H9 (cell line): ENCODE measurements at regions not wholly inside any gene's neighbourhood (a gene's known extent, or its start where the extent isn't known, plus 50 kb on each side); places are given as distances from the start of the nearest gene placed in this dataset.

ENCODE experiments used
- DNase-seq: peaks from one replicate; pipeline ENCODE4 v3.0.0-alpha.2; 2017
- H2AFZ ChIP-seq: one replicate; pipeline ENCODE4 v1.6.1; 2013; ENCODE audit warnings: mild to moderate bottlenecking, low read length, control low read depth, moderate library complexity
- H2AK5ac ChIP-seq: 2 replicates; pipeline ENCODE4 v1.6.1; 2013; ENCODE audit warnings: low read length, control low read depth, mixed read lengths; ENCODE audit not compliant: insufficient read length
- H2BK120ac ChIP-seq: one replicate; pipeline ENCODE4 v1.6.1; 2013; ENCODE audit warnings: low read depth, mild to moderate bottlenecking, low read length, control low read depth, inconsistent platforms; ENCODE audit not compliant: poor library complexity, severe bottlenecking
- H2BK12ac ChIP-seq: 2 replicates; pipeline ENCODE4 v1.6.1; 2013; ENCODE audit warnings: low read length, control low read depth, mixed read lengths, low read depth; ENCODE audit not compliant: insufficient read length
- H2BK15ac ChIP-seq: 2 replicates; pipeline ENCODE4 v1.6.1; 2013; ENCODE audit warnings: low read depth, low read length, control low read depth
- H2BK20ac ChIP-seq: one replicate; pipeline ENCODE4 v1.6.1; 2013; ENCODE audit warnings: low read depth, mild to moderate bottlenecking, low read length, control low read depth, inconsistent platforms; ENCODE audit not compliant: poor library complexity, severe bottlenecking
- H2BK5ac ChIP-seq: 2 replicates; pipeline ENCODE4 v1.6.1; 2013; ENCODE audit warnings: low read length, control low read depth, mixed read lengths; ENCODE audit not compliant: insufficient read length
- H3K14ac ChIP-seq: 2 replicates; pipeline ENCODE4 v1.6.1; 2013; ENCODE audit warnings: low read length, control low read depth; ENCODE audit not compliant: insufficient read depth
- H3K18ac ChIP-seq: 2 replicates; pipeline ENCODE4 v1.6.1; 2013; ENCODE audit warnings: low read depth, mild to moderate bottlenecking, mixed read lengths, low read length, control low read depth; ENCODE audit not compliant: insufficient read length
- H3K23ac ChIP-seq: 2 replicates; pipeline ENCODE4 v1.6.1; 2013; ENCODE audit warnings: low read length, control low read depth, mixed read lengths, low read depth; ENCODE audit not compliant: insufficient read length
- H3K23me2 ChIP-seq: 2 replicates; pipeline ENCODE4 v1.6.1; 2013; ENCODE audit warnings: low read depth, mild to moderate bottlenecking, mixed read lengths, low read length, control low read depth; ENCODE audit not compliant: insufficient read length, poor library complexity, severe bottlenecking
- H3K27ac ChIP-seq: 2 replicates; pipeline ENCODE4 v1.5.1; 2013; ENCODE audit warnings: low read length, control low read depth, mixed read lengths, low read depth; ENCODE audit not compliant: insufficient read length
- H3K27me3 ChIP-seq: 2 replicates; pipeline ENCODE4 v1.6.1; 2013; ENCODE audit warnings: low read length, control low read depth, inconsistent platforms; ENCODE audit not compliant: insufficient read depth
- H3K4ac ChIP-seq: 2 replicates; pipeline ENCODE4 v1.6.1; 2013; ENCODE audit warnings: low read depth, mild to moderate bottlenecking, control low read depth, inconsistent platforms, low read length, moderate library complexity
- H3K4me1 ChIP-seq: 2 replicates; pipeline ENCODE4 v1.6.1; 2013; ENCODE audit warnings: low read length, control low read depth, inconsistent platforms; ENCODE audit not compliant: insufficient read depth
- H3K4me2 ChIP-seq: 2 replicates; pipeline ENCODE4 v1.6.1; 2013; ENCODE audit warnings: low read length, control low read depth, mixed read lengths; ENCODE audit not compliant: insufficient read length, insufficient read depth
- H3K56ac ChIP-seq: 2 replicates; pipeline ENCODE4 v1.6.1; 2013; ENCODE audit warnings: low read depth, mild to moderate bottlenecking, mixed read lengths, low read length, control low read depth; ENCODE audit not compliant: insufficient read length
- H3K79me1 ChIP-seq: 2 replicates; pipeline ENCODE4 v1.6.1; 2013; ENCODE audit warnings: low read depth, mild to moderate bottlenecking, moderate library complexity, low read length, control low read depth, inconsistent platforms; ENCODE audit not compliant: insufficient read depth, poor library complexity, severe bottlenecking
- H3K79me2 ChIP-seq: 2 replicates; pipeline ENCODE4 v1.6.1; 2013; ENCODE audit warnings: low read length, control low read depth, inconsistent platforms; ENCODE audit not compliant: insufficient read depth
- H3K9ac ChIP-seq: 2 replicates; pipeline ENCODE4 v1.6.1; 2013; ENCODE audit warnings: low read length, control low read depth, mixed read lengths; ENCODE audit not compliant: insufficient read length; ENCODE audit errors: extremely low read depth
- H3K9me3 ChIP-seq: one replicate; pipeline ENCODE4 v1.6.1; 2013; ENCODE audit warnings: low read depth, low read length, inconsistent platforms; ENCODE audit not compliant: control insufficient read depth
- H3T11ph ChIP-seq: one replicate; pipeline ENCODE4 v1.6.1; 2013; ENCODE audit warnings: mild to moderate bottlenecking, low read length, control low read depth, inconsistent platforms
- H4K20me1 ChIP-seq: one replicate; pipeline ENCODE4 v1.6.1; 2013; ENCODE audit not compliant: control insufficient read depth, insufficient read length, insufficient read depth
- H4K5ac ChIP-seq: 2 replicates; pipeline ENCODE4 v1.6.1; 2013; ENCODE audit warnings: low read depth, mild to moderate bottlenecking, mixed read lengths, low read length, control low read depth; ENCODE audit not compliant: insufficient read length
- H4K8ac ChIP-seq: replicated peaks from 2 replicates; pipeline ENCODE4 v1.6.1; 2013; ENCODE audit warnings: low read length, control low read depth, mixed read lengths, low read depth; ENCODE audit not compliant: insufficient read length
- H4K91ac ChIP-seq: 2 replicates; pipeline ENCODE4 v1.6.1; 2013; ENCODE audit warnings: low read depth, mild to moderate bottlenecking, moderate library complexity, mixed read lengths, low read length, control low read depth; ENCODE audit not compliant: insufficient read length
- H3K27ac Mint-ChIP-seq, 3 experiments: 2 replicates in 2 of 3; 3 replicates in 1 of 3; pipeline ENCODE4 v1.8.0; 2020 to 2021; ENCODE audit warnings: mixed read lengths in 3 of 3, mild to moderate bottlenecking in 1 of 3, moderate library complexity in 1 of 3
- H3K27me3 Mint-ChIP-seq: 2 replicates; pipeline ENCODE4 v1.8.0; 2021; ENCODE audit warnings: low read depth, mild to moderate bottlenecking, moderate library complexity, mixed read lengths
- H3K36me3 Mint-ChIP-seq, 3 experiments: 2 replicates in 2 of 3; 3 replicates in 1 of 3; pipeline ENCODE4 v1.8.0; 2020 to 2021; ENCODE audit warnings: low read depth in 3 of 3, mixed read lengths in 3 of 3; ENCODE audit not compliant: insufficient read depth in 1 of 3
- H3K4me1 Mint-ChIP-seq, 2 experiments: 2 replicates each; pipeline ENCODE4 v1.8.0; 2020; ENCODE audit warnings: mixed read lengths in 2 of 2
- H3K4me3 Mint-ChIP-seq, 2 experiments: 2 replicates in 1 of 2; 3 replicates in 1 of 2; pipeline ENCODE4 v1.8.0; 2020 to 2021; ENCODE audit warnings: mild to moderate bottlenecking in 2 of 2, mixed read lengths in 2 of 2, moderate library complexity in 1 of 2
- H3K9me3 Mint-ChIP-seq, 2 experiments: 2 replicates in 1 of 2; 3 replicates in 1 of 2; pipeline ENCODE4 v1.8.0; 2020; ENCODE audit warnings: mild to moderate bottlenecking in 2 of 2, mixed read lengths in 2 of 2, moderate library complexity in 1 of 2
- WGBS: extraction: QIAGEN DNeasy Blood & Tissue Kit; methylation state at CpG from one replicate; pipeline ENCODE4 v1.1.7; 2013; ENCODE audit warnings: missing lambda C conversion rate, low lambda C conversion rate, mixed read lengths; ENCODE audit not compliant: insufficient read length; ENCODE audit errors: extremely low coverage; 5-methylcytosine and 5-hydroxymethylcytosine counted together
- TF ChIP-seq, protein P1 (sequence below): fragments of 200-600 bp; sonication (generic); conservative IDR thresholded peaks from 3 replicates; pipeline ENCODE4 v1.8.0; 2021; ENCODE audit warnings: antibody characterized with exemption, mild to moderate bottlenecking

DNA sequence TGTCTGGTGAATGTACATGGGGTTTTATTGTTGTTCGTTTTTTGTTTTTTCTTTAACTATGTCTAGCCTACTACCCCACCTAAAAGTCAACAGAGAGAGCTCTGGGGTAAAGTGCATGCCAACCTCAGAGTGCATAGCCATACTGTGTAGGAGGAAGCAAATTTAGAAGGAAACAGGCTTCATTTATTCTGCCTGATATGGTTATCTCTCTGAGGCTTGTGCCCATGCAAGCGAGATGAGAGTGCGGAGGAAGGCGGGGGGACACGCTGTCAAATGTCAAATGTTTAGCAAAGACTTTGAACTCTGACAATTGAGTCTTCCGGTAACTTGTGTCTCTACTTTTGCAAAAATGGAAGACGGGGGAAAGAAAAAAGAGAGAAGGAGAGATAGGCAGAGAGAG, 295.5 kb downstream of the ETS1 start:
- Histone ChIP-seq H4K8ac (no peak overlapping the region), H3K23me2 (no peaks in the 10 kb centered on the region), H3T11ph (no peak overlapping the region), H3K4me1 (no peaks in the 10 kb centered on the region), H3K27ac (no peak overlapping the region), H2BK5ac (no peak overlapping the region), H3K79me2 (no peaks in the 10 kb centered on the region), H4K20me1 (no peaks in the 10 kb centered on the region), H3K27me3 (no peaks in the 10 kb centered on the region), H2AFZ (no peak overlapping the region), H3K4me2 (no peak overlapping the region), H2BK15ac (no peak overlapping the region), H3K23ac (no peak overlapping the region), H2BK12ac (no peak overlapping the region), H3K18ac (no peak overlapping the region), H3K9me3 (no peaks in the 10 kb centered on the region), H3K9ac (no peak overlapping the region), H2BK120ac (no peak overlapping the region), H4K5ac (no peak overlapping the region), H3K79me1 (no peaks in the 10 kb centered on the region), H3K4ac (no peak overlapping the region), H2BK20ac (no peak overlapping the region), H4K91ac (no peak overlapping the region), H2AK5ac (no peak overlapping the region), H3K56ac (no peak overlapping the region), H3K14ac (no peak overlapping the region)
- Mint-ChIP-seq H3K4me1 (peaks cover 11 to 15% of the 10 kb centered on the region in 2 experiments), H3K27me3 (peaks cover 5% of the 10 kb centered on the region), H3K4me3 (no peak overlapping the region), H3K27ac (no peak overlapping the region), H3K9me3 (no peaks in the 10 kb centered on the region), H3K36me3 (no peaks in the 10 kb centered on the region; a peak in 1 of 7 replicates)
- no CpG with 5 or more reads among the region's 7 CpGs for WGBS
- TF ChIP-seq, protein P1, sequence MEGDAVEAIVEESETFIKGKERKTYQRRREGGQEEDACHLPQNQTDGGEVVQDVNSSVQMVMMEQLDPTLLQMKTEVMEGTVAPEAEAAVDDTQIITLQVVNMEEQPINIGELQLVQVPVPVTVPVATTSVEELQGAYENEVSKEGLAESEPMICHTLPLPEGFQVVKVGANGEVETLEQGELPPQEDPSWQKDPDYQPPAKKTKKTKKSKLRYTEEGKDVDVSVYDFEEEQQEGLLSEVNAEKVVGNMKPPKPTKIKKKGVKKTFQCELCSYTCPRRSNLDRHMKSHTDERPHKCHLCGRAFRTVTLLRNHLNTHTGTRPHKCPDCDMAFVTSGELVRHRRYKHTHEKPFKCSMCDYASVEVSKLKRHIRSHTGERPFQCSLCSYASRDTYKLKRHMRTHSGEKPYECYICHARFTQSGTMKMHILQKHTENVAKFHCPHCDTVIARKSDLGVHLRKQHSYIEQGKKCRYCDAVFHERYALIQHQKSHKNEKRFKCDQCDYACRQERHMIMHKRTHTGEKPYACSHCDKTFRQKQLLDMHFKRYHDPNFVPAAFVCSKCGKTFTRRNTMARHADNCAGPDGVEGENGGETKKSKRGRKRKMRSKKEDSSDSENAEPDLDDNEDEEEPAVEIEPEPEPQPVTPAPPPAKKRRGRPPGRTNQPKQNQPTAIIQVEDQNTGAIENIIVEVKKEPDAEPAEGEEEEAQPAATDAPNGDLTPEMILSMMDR = no peak
- DNase-seq = no peak
